ENCODE measurements at regions not wholly inside any gene's neighbourhood (a gene's known extent, or its start where the extent isn't known, plus 50 kb on each side); places are given as distances from the start of the nearest gene placed in this dataset.

GRCh38 chr5:33367416-33367815 is 73.3 kb upstream of the TARS1 start:
- TF ChIP-seq RAD21 (conservative IDR thresholded peaks at IDR 0.05) = no peak
- no peak for TF ChIP-seq CTCF (IDR thresholded peaks at IDR 0.05; ENCODE audit: poor library complexity, severe bottlenecking)
- no peak for TF ChIP-seq TAF1 (IDR thresholded peaks at IDR 0.05; ENCODE audit: low read depth)
- TF ChIP-seq EZH2 (IDR thresholded peaks at IDR 0.05; ENCODE audit: borderline replicate concordance, insufficient read depth, low read length, poor library complexity, severe bottlenecking) = no peak
- no peak overlapping the region for H3K4me3 ChIP-seq (ENCODE audit: low read length)
- no peak overlapping the region for H3K4me2 ChIP-seq (ENCODE audit: low read length)
- H3F3A ChIP-seq (ENCODE audit: insufficient read depth, low read length, poor library complexity, severe bottlenecking) = no peaks in the 10 kb centered on the region
- no peak overlapping the region for H3K27ac ChIP-seq (ENCODE audit: low read length)
- H4K20me1 ChIP-seq (ENCODE audit: insufficient read depth) = no peaks in the 10 kb centered on the region
- H3K36me3 ChIP-seq (ENCODE audit: insufficient read depth, low read length) = no peaks in the 10 kb centered on the region
- no peaks in the 10 kb centered on the region for H3K27me3 ChIP-seq (ENCODE audit: insufficient read depth, low read depth, low read length)
- H3K9me3 ChIP-seq (ENCODE audit: low read length) = no peaks in the 10 kb centered on the region
- no peaks in the 10 kb centered on the region for H3K9me2 ChIP-seq (ENCODE audit: insufficient read depth, low read length)
- no peak overlapping the region for H2AFZ ChIP-seq (ENCODE audit: low read depth, low read length)
- H3K79me2 ChIP-seq (replicated peaks; ENCODE audit: insufficient read depth, low read length) = no peaks in the 10 kb centered on the region
- H3K9ac ChIP-seq (ENCODE audit: low read length) = no peak overlapping the region

- H3K27ac ChIP-seq (ENCODE audit: low read length) = no peak overlapping the region
- H3K9me2 ChIP-seq (ENCODE audit: insufficient read depth, low read length) = no peaks in the 10 kb centered on the region
- H3K79me2 ChIP-seq (replicated peaks; ENCODE audit: insufficient read depth, low read length) = no peaks in the 10 kb centered on the region
- no peak overlapping the region for H3K4me3 ChIP-seq (ENCODE audit: low read length)
- TF ChIP-seq RAD21 (conservative IDR thresholded peaks at IDR 0.05) (no peak), REST (IDR thresholded peaks at IDR 0.05; ENCODE audit: borderline replicate concordance) (no peak), SMC3 (conservative IDR thresholded peaks at IDR 0.05; ENCODE audit: poor library complexity) (no peak), CTCF (IDR thresholded peaks at IDR 0.05; ENCODE audit: poor library complexity, severe bottlenecking) (no peak), EP300 (conservative IDR thresholded peaks at IDR 0.05; ENCODE audit: poor library complexity, severe bottlenecking) (no peak), POLR2AphosphoS5 (IDR thresholded peaks at IDR 0.05) (no peak), TAF1 (IDR thresholded peaks at IDR 0.05; ENCODE audit: low read depth) (no peak), EZH2 (IDR thresholded peaks at IDR 0.05; ENCODE audit: borderline replicate concordance, insufficient read depth, low read length, poor library complexity, severe bottlenecking) (no peak), MXI1 (conservative IDR thresholded peaks at IDR 0.05; ENCODE audit: poor library complexity, severe bottlenecking) (no peak)
- no peak overlapping the region for H3K9ac ChIP-seq (ENCODE audit: low read length)
- no peaks in the 10 kb centered on the region for H3K9me3 ChIP-seq (ENCODE audit: low read length)
- no peaks in the 10 kb centered on the region for H3F3A ChIP-seq (ENCODE audit: insufficient read depth, low read length, poor library complexity, severe bottlenecking)
- no peak overlapping the region for H3K4me2 ChIP-seq (ENCODE audit: low read length)
- H3K27me3 ChIP-seq (ENCODE audit: insufficient read depth, low read depth, low read length) = no peaks in the 10 kb centered on the region
- H3K36me3 ChIP-seq (ENCODE audit: insufficient read depth, low read length) = no peaks in the 10 kb centered on the region
- no peak overlapping the region for H2AFZ ChIP-seq (ENCODE audit: low read depth, low read length)
- no peaks in the 10 kb centered on the region for H4K20me1 ChIP-seq (ENCODE audit: insufficient read depth)
Measured at GRCh38 chr5:33369485-33370465, 71.0 kb upstream of the TARS1 start.

All from neural cell (in vitro differentiated cells).